ENCODE measurements at regions not wholly inside any gene's neighbourhood (a gene's known extent, or its start where the extent isn't known, plus 50 kb on each side); places are given as distances from the start of the nearest gene placed in this dataset.

DNA sequence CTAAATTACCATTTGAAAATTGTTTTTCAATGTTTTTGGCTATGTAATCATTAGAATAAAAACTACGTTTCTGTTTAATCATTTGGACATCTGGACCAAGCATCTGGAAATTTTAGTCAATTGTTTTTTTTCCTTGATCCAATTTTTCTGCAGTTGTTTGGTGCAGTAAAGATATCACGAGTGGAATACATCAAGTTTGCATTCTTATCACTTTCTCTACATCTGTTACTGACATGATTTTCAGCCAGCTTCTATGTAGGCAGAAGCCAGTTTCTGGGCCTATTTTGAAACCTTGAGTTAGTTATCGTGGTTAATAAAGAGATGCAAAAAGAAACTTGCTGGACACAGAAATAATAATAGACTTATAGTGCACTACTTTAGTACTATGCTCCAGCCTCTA lies 277.9 kb upstream of the ADAMTS5 start:
- TF ChIP-seq FOXM1 (IDR thresholded peaks at IDR 0.05; ENCODE audit: borderline replicate concordance, low read depth) (no peak), ZBTB7A (IDR thresholded peaks at IDR 0.05; ENCODE audit: low read depth) (no peak), CEBPB (IDR thresholded peaks at IDR 0.05) (no peak), TAF1 (IDR thresholded peaks at IDR 0.05; ENCODE audit: low read depth) (no peak), EP300 (IDR thresholded peaks at IDR 0.05; ENCODE audit: borderline replicate concordance) (no peak), YY1 (IDR thresholded peaks at IDR 0.05; ENCODE audit: low read depth) (no peak), RAD21 (IDR thresholded peaks at IDR 0.05; ENCODE audit: low read depth) (no peak)

Data from Ishikawa (cell line).